ENCODE measurements at regions not wholly inside any gene's neighbourhood (a gene's known extent, or its start where the extent isn't known, plus 50 kb on each side); places are given as distances from the start of the nearest gene placed in this dataset.
"Not testable (repeated sequence)": the region's sequence is repeated elsewhere in the genome, so short reads cannot be mapped to it uniquely, and the experiment has no call there.

DNA sequence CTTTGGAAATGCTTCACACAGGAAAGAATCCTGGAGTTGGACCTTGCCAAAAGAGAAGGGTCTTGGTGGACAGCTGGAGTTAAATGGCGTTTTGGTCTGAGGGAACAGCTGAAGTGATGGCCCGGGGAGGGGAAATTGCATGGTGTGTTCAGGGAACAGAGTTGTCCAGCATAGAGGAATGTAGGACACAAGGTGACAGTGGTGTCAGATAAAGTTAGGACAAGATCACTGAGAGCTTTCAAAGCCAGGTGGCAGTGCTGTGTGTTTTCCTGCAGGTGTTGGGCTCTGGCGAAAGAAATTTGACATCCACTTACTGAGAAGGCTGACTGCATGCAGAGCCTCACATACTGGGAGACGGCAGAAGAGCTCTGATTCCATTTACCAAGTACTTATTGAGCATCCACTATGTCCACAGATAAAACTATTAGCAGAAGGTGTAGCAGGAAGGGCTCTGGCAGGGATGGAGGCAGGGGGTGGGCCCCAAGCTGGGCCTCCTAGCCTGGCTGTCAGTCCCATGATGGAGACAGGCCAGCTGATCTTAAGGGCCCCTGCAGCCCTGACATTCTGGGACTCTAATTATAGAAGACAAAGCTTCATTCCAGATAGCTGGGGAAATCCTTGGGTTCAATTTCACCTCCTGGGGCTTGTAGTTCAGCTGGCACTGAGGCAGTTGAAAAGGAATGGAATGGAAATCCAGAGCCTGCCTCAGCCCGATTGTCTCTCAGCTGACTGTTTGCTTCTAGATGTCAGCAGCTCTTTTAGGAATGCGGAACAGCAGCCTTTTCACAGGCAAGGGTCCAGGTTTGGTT, 150.2 kb upstream of the MAMLD1 start:
- Mint-ChIP-seq H3K4me3 (no peak overlapping the region), H3K4me1 (ENCODE audit: low read depth) (no peaks in the 10 kb centered on the region), H3K27me3 (ENCODE audit: low read depth) (peaks cover 9% of the 10 kb centered on the region), H3K27ac (no peak overlapping the region), H3K36me3 (ENCODE audit: low read depth) (no peaks in the 10 kb centered on the region), H3K9me3 (no peaks in the 10 kb centered on the region)

DNA sequence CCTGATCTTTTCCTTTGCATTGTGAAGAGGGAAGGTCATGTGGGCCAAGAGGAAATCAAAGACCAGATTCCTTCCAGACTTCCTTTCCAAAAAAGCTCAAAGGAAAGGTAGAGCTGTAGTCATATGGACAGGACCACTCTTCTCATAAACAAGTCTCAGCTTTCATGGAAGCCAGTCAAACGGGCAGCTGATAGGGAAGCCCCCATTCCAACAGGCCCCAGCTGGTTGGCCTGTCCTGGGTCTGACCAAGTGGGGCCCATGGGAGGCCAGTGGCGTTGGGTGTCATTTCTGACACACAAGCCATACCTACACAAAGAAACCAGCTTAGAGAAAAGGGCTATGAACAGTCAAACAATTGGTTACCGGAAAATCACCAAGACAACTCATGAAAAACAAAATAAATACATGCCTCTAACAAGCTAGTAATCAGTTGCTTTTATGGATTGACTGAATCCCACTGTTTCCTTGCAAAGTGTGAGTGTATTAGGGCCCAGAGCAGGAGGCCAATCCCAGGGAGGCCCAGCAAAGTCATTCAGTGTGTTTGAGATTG, 149.6 kb upstream of the MAMLD1 start:
- H3K4me3 Mint-ChIP-seq: no peak overlapping the region
- no peaks in the 10 kb centered on the region for H3K36me3 Mint-ChIP-seq (ENCODE audit: low read depth)
- peaks cover 9% of the 10 kb centered on the region for H3K27me3 Mint-ChIP-seq (ENCODE audit: low read depth)
- no peaks in the 10 kb centered on the region for H3K4me1 Mint-ChIP-seq (ENCODE audit: low read depth)
- H3K9me3 Mint-ChIP-seq: no peaks in the 10 kb centered on the region
- H3K27ac Mint-ChIP-seq: no peak overlapping the region

DNA sequence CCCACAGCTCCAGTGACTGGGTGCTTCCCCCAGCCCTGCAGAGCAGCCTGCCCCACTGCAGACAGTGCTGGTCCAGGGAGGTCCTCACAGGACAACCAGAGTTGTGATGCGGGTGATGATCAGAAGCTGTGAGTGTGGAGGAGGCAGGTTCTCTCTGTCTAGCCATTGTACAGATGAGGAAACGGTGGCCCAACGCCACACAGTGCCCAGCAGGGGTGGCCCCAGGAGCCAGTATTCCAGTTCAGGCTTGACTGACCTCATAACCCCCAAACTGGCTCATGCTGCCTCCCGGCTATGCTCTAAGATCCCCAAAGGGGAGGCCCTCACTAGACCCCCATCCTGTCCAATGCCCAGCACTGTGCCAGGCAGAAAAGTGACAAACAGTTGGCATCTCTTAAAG, 147.1 kb upstream of the MAMLD1 start:
- not testable (repeated sequence) for H3K36me3 Mint-ChIP-seq (ENCODE audit: low read depth); H3K9me3 Mint-ChIP-seq; H3K27me3 Mint-ChIP-seq (ENCODE audit: low read depth); H3K4me3 Mint-ChIP-seq; H3K27ac Mint-ChIP-seq; H3K4me1 Mint-ChIP-seq (ENCODE audit: low read depth)

DNA sequence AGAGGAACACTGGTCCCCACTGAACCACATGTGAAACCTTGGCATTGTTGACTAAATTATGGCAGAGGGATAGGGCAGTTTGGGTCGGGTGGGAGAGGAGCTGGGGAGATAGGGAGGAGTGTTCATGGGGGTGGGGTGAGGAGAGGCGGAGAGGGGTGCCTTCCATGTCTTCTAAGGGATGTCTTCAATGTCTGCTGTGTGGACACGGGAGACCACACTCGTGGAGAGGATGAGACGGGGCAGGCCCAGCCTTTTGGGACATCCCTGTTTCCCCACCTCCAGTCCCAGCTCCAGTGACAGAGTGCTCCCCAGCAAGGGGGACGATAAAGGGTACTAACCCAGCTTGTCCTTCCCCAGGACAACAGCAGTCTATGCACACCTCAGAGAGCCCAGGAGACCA, 146.4 kb upstream of the MAMLD1 start:
- H3K36me3 Mint-ChIP-seq (ENCODE audit: low read depth): no peaks in the 10 kb centered on the region
- H3K9me3 Mint-ChIP-seq: no peaks in the 10 kb centered on the region
- H3K27me3 Mint-ChIP-seq (ENCODE audit: low read depth): no peaks in the 10 kb centered on the region
- no peak overlapping the region for H3K4me3 Mint-ChIP-seq
- no peak overlapping the region for H3K27ac Mint-ChIP-seq
- no peaks in the 10 kb centered on the region for H3K4me1 Mint-ChIP-seq (ENCODE audit: low read depth)

DNA sequence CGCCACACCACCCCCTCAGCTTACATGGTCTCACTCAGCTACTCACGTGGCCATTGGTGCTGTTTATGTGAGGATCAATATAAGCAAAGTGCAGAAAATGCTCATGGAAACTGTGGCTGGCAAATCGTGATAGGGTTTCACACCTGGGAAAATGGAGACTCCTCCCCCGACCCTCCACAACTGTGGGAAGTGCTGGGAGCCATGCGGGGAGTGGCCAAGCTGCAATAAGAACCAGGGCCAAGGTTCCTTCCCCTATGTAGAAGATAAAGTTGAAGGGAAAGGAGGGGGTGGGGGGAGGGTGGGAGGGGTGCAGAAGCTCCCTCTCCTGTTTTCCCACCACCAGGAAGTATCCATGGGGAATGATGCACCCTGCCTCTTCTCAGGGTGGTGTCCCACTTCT, 145.5 kb upstream of the MAMLD1 start:
- H3K27me3 Mint-ChIP-seq (ENCODE audit: low read depth): no peaks in the 10 kb centered on the region
- no peaks in the 10 kb centered on the region for H3K9me3 Mint-ChIP-seq
- H3K27ac Mint-ChIP-seq: no peak overlapping the region
- no peaks in the 10 kb centered on the region for H3K4me1 Mint-ChIP-seq (ENCODE audit: low read depth)
- no peaks in the 10 kb centered on the region for H3K36me3 Mint-ChIP-seq (ENCODE audit: low read depth)
- H3K4me3 Mint-ChIP-seq: no peak overlapping the region

DNA sequence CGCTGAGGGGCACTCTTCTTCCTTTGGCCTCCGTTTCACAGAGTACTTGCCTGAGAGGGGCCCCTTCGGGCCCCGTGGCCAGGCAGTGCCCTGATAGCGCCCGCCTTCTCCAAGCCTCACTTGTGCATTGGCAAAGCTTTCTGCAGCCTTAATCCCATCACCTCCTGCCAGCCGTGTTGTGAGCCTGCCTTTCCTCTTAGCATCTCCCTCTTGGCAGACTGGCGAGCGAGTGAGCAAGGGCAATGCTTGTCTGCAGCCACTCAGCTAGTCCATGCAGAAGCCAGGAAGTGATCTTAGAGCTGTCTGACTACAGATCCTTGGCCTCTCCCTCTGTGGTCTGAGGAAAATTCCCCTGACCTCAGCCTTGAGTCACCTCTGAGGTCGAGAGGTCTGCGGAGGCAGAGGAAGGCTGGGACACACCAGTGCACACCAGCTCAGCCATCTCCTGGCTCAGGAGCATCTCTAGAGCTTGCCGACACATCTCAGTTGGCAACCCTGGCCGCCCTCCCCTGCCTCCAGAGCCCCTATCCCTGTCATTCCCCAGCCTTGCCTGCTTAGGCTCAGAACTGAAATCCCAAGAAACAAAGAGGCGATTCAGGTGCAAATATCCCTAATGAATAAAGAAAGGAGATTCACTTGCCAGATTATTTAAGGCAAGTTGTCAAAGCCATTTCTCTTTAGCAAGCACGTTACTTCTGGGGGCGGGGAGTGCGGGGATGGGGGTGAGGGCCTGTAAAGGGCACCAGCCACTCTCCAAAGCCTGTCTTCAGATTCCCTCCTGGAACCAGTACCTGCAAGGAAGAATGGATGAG, 143.5 kb upstream of the MAMLD1 start:
- no peaks in the 10 kb centered on the region for H3K36me3 Mint-ChIP-seq (ENCODE audit: low read depth)
- H3K27ac Mint-ChIP-seq: no peak overlapping the region
- no peaks in the 10 kb centered on the region for H3K9me3 Mint-ChIP-seq
- no peaks in the 10 kb centered on the region for H3K4me1 Mint-ChIP-seq (ENCODE audit: low read depth)
- no peaks in the 10 kb centered on the region for H3K27me3 Mint-ChIP-seq (ENCODE audit: low read depth)
- no peak overlapping the region for H3K4me3 Mint-ChIP-seq

DNA sequence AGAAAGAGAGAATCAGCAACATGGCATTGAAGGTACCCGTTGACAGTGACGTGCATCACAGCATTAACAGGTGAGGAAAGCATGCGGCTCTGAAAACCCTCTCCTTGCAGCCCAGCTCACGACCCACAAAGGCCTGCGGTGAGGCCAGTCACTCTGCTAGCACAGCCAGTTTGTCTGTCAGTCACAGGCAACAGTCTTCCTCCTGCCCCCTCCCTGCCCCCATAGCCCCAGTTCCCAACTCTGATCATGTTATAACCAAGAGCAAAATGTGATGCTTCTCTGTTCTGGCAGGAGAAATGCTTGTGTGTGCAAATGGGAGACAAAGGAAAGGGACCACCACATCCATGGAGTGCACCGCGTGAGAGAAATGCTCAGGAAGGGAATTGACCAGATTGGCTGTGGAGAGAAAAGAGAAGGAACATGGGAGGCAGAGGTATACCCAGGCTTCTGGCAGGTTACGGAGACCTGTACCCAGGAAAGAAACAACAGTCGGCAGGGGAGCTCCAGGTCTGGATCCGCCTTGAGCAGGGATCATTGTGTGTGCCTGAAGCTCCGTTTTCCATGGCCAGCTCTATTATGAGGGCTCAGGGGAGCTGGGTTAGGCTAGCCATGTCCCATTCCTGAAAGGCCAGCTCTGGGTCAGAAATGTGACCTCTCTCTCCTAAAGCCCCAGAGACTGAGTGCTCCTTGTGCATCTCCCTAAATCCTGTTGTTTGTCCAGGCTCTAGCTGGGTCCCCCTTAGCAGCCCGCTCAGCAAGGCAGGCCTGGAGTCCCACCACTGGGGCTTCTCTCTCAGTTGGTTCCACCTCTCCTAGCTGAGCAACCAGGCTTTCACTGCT, 139.7 kb upstream of the MAMLD1 start:
- H3K36me3 Mint-ChIP-seq (ENCODE audit: low read depth): no peaks in the 10 kb centered on the region
- H3K27ac Mint-ChIP-seq: no peak overlapping the region
- H3K4me3 Mint-ChIP-seq: no peak overlapping the region
- H3K27me3 Mint-ChIP-seq (ENCODE audit: low read depth): no peaks in the 10 kb centered on the region
- no peaks in the 10 kb centered on the region for H3K9me3 Mint-ChIP-seq
- H3K4me1 Mint-ChIP-seq (ENCODE audit: low read depth): no peaks in the 10 kb centered on the region

DNA sequence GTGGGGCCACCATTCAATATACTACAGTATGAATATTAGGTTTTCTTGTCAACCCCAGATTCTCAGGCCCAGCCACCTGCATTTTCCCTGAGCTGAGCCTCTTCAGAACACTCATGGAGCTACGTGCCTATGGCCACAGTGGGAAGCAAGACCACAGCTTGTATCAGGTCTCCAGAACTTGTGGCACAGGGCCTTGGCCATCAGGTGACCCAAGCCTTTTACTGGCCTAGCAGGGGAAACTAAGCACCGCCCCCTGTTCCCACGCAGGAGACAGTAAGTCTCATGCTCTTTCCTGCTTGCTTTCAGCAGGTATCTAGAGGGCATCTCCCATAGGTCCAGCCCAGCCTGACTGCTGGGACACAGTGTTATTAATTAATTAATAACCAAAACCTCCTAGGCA, 138.4 kb upstream of the MAMLD1 start:
- H3K27me3 Mint-ChIP-seq (ENCODE audit: low read depth): no peaks in the 10 kb centered on the region
- no peak overlapping the region for H3K4me3 Mint-ChIP-seq
- no peaks in the 10 kb centered on the region for H3K9me3 Mint-ChIP-seq
- H3K36me3 Mint-ChIP-seq (ENCODE audit: low read depth): no peaks in the 10 kb centered on the region
- no peaks in the 10 kb centered on the region for H3K4me1 Mint-ChIP-seq (ENCODE audit: low read depth)
- no peak overlapping the region for H3K27ac Mint-ChIP-seq

DNA sequence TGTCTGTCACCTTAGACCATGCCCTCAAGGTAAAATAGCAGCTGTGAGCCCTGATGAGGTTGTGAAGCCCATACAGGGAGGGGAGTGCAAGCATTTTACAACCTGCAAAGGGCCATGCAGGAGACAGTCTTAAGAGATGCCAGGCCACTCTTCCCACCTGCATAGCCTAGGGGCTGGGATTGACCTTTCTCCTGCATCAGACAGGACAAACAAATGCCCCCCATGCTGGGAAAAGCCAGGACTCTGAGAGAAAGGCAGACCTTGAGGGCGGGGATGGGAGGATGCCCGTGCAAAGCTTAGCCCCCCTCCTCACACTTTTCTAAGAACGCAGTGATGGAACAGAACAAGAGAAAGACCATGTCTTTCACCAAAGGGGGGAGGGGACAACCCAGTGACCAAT, 137.9 kb upstream of the MAMLD1 start:
- Mint-ChIP-seq H3K27ac (no peak overlapping the region), H3K4me1 (ENCODE audit: low read depth) (no peaks in the 10 kb centered on the region), H3K9me3 (no peaks in the 10 kb centered on the region), H3K36me3 (ENCODE audit: low read depth) (no peaks in the 10 kb centered on the region), H3K27me3 (ENCODE audit: low read depth) (no peaks in the 10 kb centered on the region), H3K4me3 (no peak overlapping the region)

DNA sequence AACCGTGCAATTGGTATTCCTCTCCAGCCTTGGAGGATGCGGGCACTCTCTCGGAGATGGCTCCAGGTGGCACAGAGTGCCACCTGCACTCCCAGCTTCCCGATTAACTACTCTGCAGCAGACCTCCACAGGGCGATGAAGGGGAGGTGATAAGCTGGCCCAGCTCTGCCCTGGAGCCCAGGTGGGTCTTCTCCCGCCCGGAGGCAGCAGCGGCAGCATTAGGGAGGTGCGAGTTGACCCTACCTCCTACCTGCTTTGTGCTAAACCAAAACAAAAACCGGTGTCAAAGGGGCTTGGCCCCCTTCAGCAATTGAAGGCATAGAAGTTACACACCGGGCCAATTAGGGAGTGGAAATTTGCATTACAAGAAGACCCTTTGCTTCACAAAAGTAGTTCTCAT, 137.4 kb upstream of the MAMLD1 start:
- Mint-ChIP-seq H3K4me3 (no peak overlapping the region), H3K27me3 (ENCODE audit: low read depth) (no peaks in the 10 kb centered on the region), H3K4me1 (ENCODE audit: low read depth) (no peaks in the 10 kb centered on the region), H3K36me3 (ENCODE audit: low read depth) (no peaks in the 10 kb centered on the region), H3K9me3 (no peaks in the 10 kb centered on the region), H3K27ac (no peak overlapping the region)

DNA sequence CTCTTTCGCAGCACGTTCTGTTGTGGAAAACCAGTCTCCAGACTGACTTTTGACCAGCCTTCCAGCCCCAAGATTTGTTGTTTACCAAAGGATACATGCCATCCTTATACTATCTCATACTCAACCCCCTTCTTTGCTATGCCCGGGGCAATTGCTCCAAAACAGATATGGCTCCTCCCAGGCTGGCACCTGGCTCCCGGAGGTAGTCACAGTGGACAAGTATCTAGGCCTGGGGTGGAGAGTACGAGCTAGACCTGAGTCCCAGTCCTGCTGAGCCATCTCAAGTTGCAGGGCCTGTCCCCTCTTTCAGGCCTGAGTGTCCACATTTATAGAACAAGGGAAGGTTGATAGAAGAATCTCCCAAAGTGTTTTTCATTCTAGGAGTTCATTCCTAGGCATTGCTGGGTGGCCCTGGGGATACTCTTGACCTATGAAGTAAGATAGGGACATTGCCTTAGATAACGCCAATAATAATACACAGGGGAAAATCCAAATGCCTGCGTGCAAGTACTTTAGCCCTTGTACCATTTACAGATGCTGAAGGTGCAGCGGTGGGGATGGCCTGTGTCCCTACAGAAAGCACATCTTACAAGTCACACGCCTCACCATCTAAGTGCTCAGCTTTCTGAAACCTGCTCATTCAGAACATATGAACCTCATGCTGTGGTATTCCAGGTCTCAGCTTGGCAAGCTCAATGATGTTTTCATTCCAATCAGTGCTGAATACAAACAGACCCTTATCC, 136.7 kb upstream of the MAMLD1 start:
- no peak overlapping the region for H3K4me3 Mint-ChIP-seq
- no peaks in the 10 kb centered on the region for H3K36me3 Mint-ChIP-seq (ENCODE audit: low read depth)
- H3K27ac Mint-ChIP-seq: no peak overlapping the region

DNA sequence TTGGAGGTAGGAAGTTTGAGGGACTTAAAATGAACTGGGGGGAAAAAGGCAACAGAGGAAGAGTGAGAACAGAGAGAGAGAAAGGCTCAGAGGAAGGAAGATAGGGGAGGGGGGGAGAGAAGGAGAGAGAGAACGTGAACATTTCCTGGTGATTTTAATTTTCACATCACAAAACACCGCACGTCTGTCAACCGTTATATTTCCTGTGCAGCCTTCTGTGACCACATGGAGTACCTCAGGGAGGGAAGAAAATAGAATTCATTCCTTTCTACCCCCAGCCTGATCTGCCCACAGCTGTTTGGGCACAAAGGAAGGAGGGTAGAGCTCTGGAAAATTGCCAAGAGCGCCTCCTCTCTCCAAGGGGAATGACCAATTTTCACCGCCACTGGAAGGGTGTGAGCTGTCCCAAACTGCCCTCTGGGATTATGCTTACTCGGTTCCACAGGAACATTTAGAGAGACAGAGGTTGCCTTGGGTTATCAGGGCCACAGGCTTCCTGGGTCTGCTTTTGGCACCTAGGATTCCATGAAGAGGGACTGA, 135.7 kb upstream of the MAMLD1 start:
- Mint-ChIP-seq H3K9me3 (no peaks in the 10 kb centered on the region), H3K4me1 (ENCODE audit: low read depth) (no peaks in the 10 kb centered on the region), H3K27ac (no peak overlapping the region), H3K36me3 (ENCODE audit: low read depth) (no peaks in the 10 kb centered on the region), H3K4me3 (no peak overlapping the region), H3K27me3 (ENCODE audit: low read depth) (no peaks in the 10 kb centered on the region)

More for the DNA sequence above, 136.7 kb upstream of the MAMLD1 start:
- Mint-ChIP-seq H3K27me3 (ENCODE audit: low read depth) (no peaks in the 10 kb centered on the region), H3K4me1 (ENCODE audit: low read depth) (no peaks in the 10 kb centered on the region), H3K9me3 (no peaks in the 10 kb centered on the region)

DNA sequence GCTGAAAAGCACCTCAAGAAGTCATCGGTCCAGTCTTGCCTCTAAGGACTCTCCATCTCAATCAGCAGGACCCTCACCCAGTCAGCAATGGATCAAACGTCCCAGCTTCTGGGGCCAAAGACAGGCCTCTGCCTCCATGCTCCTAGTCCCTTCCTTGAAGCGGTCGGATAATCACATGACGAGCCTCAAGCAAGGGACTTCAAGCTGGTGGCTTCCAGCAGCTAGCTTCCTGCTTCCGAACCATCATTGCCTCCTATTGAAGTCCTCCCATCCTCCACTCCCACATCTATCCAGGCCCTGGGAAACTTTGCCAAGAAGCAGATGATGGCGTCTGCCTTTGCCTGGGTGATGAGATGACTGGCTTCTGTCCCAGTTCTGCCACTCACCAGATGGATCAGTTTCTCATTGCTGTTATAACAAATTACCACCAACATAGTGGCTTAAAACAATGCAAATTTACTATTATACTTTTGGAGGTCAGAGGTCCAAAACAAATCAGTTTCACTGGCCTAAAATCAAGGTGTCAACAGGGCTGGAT, 135.2 kb upstream of the MAMLD1 start:
- Mint-ChIP-seq H3K27me3 (ENCODE audit: low read depth) (no peaks in the 10 kb centered on the region), H3K36me3 (ENCODE audit: low read depth) (no peaks in the 10 kb centered on the region), H3K4me1 (ENCODE audit: low read depth) (no peaks in the 10 kb centered on the region), H3K9me3 (no peaks in the 10 kb centered on the region), H3K4me3 (no peak overlapping the region), H3K27ac (no peak overlapping the region)

Measured in T-helper 1 cell treated with Interleukin-12 subunit alpha and Interleukin-12 subunit beta and Interleukin-4 antibody, amounts not matched to agents 30 μg/mL and 1 μg/mL, for 36 hours (primary cell).